Upper lobe of left lung (tissue), 6 donors: ENCODE measurements at regions not wholly inside any gene's neighbourhood (a gene's known extent, or its start where the extent isn't known, plus 50 kb on each side); places are given as distances from the start of the nearest gene placed in this dataset.

Experiments used
- ATAC-seq, 2 donors: fragments of 200-7000 bp; cut with Tn5 transposase; one replicate each; pipeline ENCODE4 v1.9.1; 2022; ENCODE audit warnings: mild to moderate bottlenecking in 2 of 2, moderate library complexity in 2 of 2; ENCODE audit not compliant: low FRiP score in 2 of 2
- DNase-seq, 2 donors: peaks; one replicate each; pipeline ENCODE4 v3.0.0-alpha.2; 2019 to 2020
- H3K27ac ChIP-seq, 4 donors: fragments of 200-600 bp; sonication (generic); one replicate each; pipeline ENCODE4 v1.5.1; 2016 to 2019
- H3K27me3 ChIP-seq, 4 donors: fragments of 200-600 bp; sonication (generic); one replicate each; pipeline ENCODE4 v1.5.1; 2017 to 2019
- H3K36me3 ChIP-seq, 4 donors: fragments of 200-600 bp; sonication (generic); one replicate each; pipeline ENCODE4 v1.5.1; 2016 to 2019
- H3K4me1 ChIP-seq, 4 donors: fragments of 200-600 bp; sonication (generic); one replicate each; pipeline ENCODE4 v1.5.1; 2018 to 2019
- H3K4me3 ChIP-seq, 4 donors: fragments of 200-600 bp; sonication (generic); one replicate each; pipeline ENCODE4 v1.5.1; 2017 to 2019; ENCODE audit warnings: mild to moderate bottlenecking in 2 of 4, moderate library complexity in 1 of 4
- H3K9me3 ChIP-seq, 4 donors: fragments of 200-600 bp; sonication (generic); one replicate each; pipeline ENCODE4 v1.5.1; 2018 to 2019
- CTCF ChIP-seq, 6 experiments: fragments of 450-650 bp in 4 of 6; fragments of 200-600 bp in 2 of 6; sonication (generic) in 2 of 6; IDR thresholded peaks; one replicate each; pipeline ENCODE4 v1.5.1; 2016 to 2019; ENCODE audit warnings: antibody characterized with exemption in 6 of 6
- EP300 ChIP-seq, 4 donors: sonication (generic); formaldehyde crosslinking; IDR thresholded peaks; one replicate each; pipeline ENCODE4 v1.5.1; 2017; ENCODE audit warnings: antibody characterized with exemption in 4 of 4, control low read depth in 2 of 4
- POLR2A ChIP-seq, 4 donors: fragments of 450-650 bp; IDR thresholded peaks; one replicate each; pipeline ENCODE4 v1.5.1; 2016 to 2017; ENCODE audit warnings: antibody characterized with exemption in 4 of 4, mild to moderate bottlenecking in 2 of 4
- POLR2AphosphoS5 ChIP-seq, 2 donors: sonication (generic); formaldehyde crosslinking; IDR thresholded peaks; one replicate each; pipeline ENCODE4 v1.5.1; 2017; ENCODE audit warnings: antibody characterized with exemption in 2 of 2
- WGBS, 2 donors: methylation state at CpG; one replicate each; pipeline ENCODE4 v1.1.5; 2017 to 2018; 5-methylcytosine and 5-hydroxymethylcytosine counted together
- donor health status: DM: no; HTN: no; CAD: no; lungs with moderate emphysema.
- donor health status: DM: no; HTN: yes; CAD: no; lungs with severe emphysema.

- H3K27ac ChIP-seq: peak overlapping the region in 2 of 4 donors; percentile 6 to 21
- no peak for TF ChIP-seq POLR2A (IDR thresholded peaks at IDR 0.05)
- no peak for TF ChIP-seq EP300 (IDR thresholded peaks at IDR 0.05)
- no peak for TF ChIP-seq CTCF (IDR thresholded peaks at IDR 0.05)
- no peak for TF ChIP-seq POLR2AphosphoS5 (IDR thresholded peaks at IDR 0.05)
- no peaks in the 10 kb centered on the region for H3K27me3 ChIP-seq
- peaks cover 0 to 11% (median 7%) of the 10 kb centered on the region in 4 donors for H3K4me1 ChIP-seq
- H3K4me3 ChIP-seq: no peak overlapping the region
- ATAC-seq: no peak
- H3K36me3 ChIP-seq: no peaks in the 10 kb centered on the region
- no peak for DNase-seq
- no peaks in the 10 kb centered on the region for H3K9me3 ChIP-seq
- 66 to 86% methylated on average over 3 of the region's 3 CpGs for WGBS, 2 donors
Observed at GRCh38 chr13:106696140-106696539, 128.2 kb upstream of the ARGLU1 start.

GRCh38 chr13:106695139-106695538, 127.2 kb upstream of the ARGLU1 start:
- H3K27ac ChIP-seq: no peak overlapping the region
- DNase-seq (no peak), ATAC-seq (no peak)
- peaks cover 0 to 11% (median 7%) of the 10 kb centered on the region in 4 donors for H3K4me1 ChIP-seq
- no peaks in the 10 kb centered on the region for H3K9me3 ChIP-seq
- TF ChIP-seq POLR2A (IDR thresholded peaks at IDR 0.05) (no peak), EP300 (IDR thresholded peaks at IDR 0.05) (no peak), CTCF (IDR thresholded peaks at IDR 0.05) (no peak), POLR2AphosphoS5 (IDR thresholded peaks at IDR 0.05) (no peak)
- H3K36me3 ChIP-seq: no peaks in the 10 kb centered on the region
- no peak overlapping the region for H3K4me3 ChIP-seq
- H3K27me3 ChIP-seq: no peaks in the 10 kb centered on the region

- no peaks in the 10 kb centered on the region for H3K27me3 ChIP-seq
- ATAC-seq (no peak), DNase-seq (no peak)
- no peaks in the 10 kb centered on the region for H3K36me3 ChIP-seq
- peaks cover under 1 to 11% (median 7%) of the 10 kb centered on the region in 4 donors for H3K4me1 ChIP-seq
- peak overlapping the region in 3 of 4 donors; percentile 15 to 75 (median 67) for H3K27ac ChIP-seq
- WGBS, 2 donors: 33 to 41% methylated on average over 2 of the region's 2 CpGs
- H3K9me3 ChIP-seq: no peaks in the 10 kb centered on the region
- TF ChIP-seq CTCF (IDR thresholded peaks at IDR 0.05) (no peak), EP300 (IDR thresholded peaks at IDR 0.05) (no peak), POLR2A (IDR thresholded peaks at IDR 0.05) (no peak), POLR2AphosphoS5 (IDR thresholded peaks at IDR 0.05) (no peak)
- no peak overlapping the region for H3K4me3 ChIP-seq
Observed at GRCh38 chr13:106691861-106692260, 123.9 kb upstream of the ARGLU1 start.

GRCh38 chr13:106691341-106691740, 123.4 kb upstream of the ARGLU1 start:
- ATAC-seq: no peak
- TF ChIP-seq POLR2AphosphoS5 (IDR thresholded peaks at IDR 0.05) (no peak), CTCF (IDR thresholded peaks at IDR 0.05) (no peak), EP300 (IDR thresholded peaks at IDR 0.05) (no peak), POLR2A (IDR thresholded peaks at IDR 0.05) (no peak)
- no peak for DNase-seq
- Histone ChIP-seq H3K4me3 (no peak overlapping the region), H3K9me3 (no peaks in the 10 kb centered on the region), H3K4me1 (peaks cover 4 to 11% (median 7%) of the 10 kb centered on the region in 4 donors), H3K27ac (peak overlapping the region; percentile 15 to 75 (median 64)), H3K27me3 (no peaks in the 10 kb centered on the region), H3K36me3 (no peaks in the 10 kb centered on the region)
- WGBS, 2 donors: 44 to 54% methylated on average over 5 of the region's 5 CpGs

GRCh38 chr13:106690779-106691178, 122.8 kb upstream of the ARGLU1 start:
- ATAC-seq (peak in 1 of 2 donors; percentile 61), DNase-seq (peak in 1 of 2 donors; percentile 28)
- H3K36me3 ChIP-seq: no peaks in the 10 kb centered on the region
- no peak overlapping the region for H3K4me3 ChIP-seq
- H3K27ac ChIP-seq: peak overlapping the region; percentile 48 to 75 (median 64)
- no peaks in the 10 kb centered on the region for H3K9me3 ChIP-seq
- H3K27me3 ChIP-seq: no peaks in the 10 kb centered on the region
- H3K4me1 ChIP-seq: peaks cover 7 to 11% (median 9%) of the 10 kb centered on the region in 4 donors
- WGBS, 2 donors: 34 to 36% methylated on average over 6 of the region's 6 CpGs
- peak in 3 of 4 donors; percentile 46 to 78 (median 61) for TF ChIP-seq EP300 (IDR thresholded peaks at IDR 0.05)
- peak; percentile 16 to 87 for TF ChIP-seq POLR2AphosphoS5 (IDR thresholded peaks at IDR 0.05)
- TF ChIP-seq CTCF (IDR thresholded peaks at IDR 0.05): no peak
